Activated CD8-positive, alpha-beta T cell treated with anti-CD3 and anti-CD28 coated beads for 36 hours (primary cell): ENCODE measurements at regions not wholly inside any gene's neighbourhood (a gene's known extent, or its start where the extent isn't known, plus 50 kb on each side); places are given as distances from the start of the nearest gene placed in this dataset.

ENCODE experiments used
- ATAC-seq: fragments of 200-7000 bp; cut with Tn5 transposase; one replicate; pipeline ENCODE4 v1.10.0; 2021; ENCODE audit warnings: mild to moderate bottlenecking, moderate library complexity
- CTCF ChIA-PET: fragments of 350-600 bp; sonication (Branson Sonifier 250); formaldehyde crosslinking; loops from one replicate; lab custom pipeline; 2021; ENCODE audit warnings: antibody characterized with exemption; lab: Charles Lee
- POLR2A ChIA-PET: fragments of 350-600 bp; sonication (Branson Sonifier 250); formaldehyde crosslinking; loops from one replicate; lab custom pipeline; 2021; ENCODE audit warnings: antibody characterized with exemption; lab: Charles Lee
- DNase-seq: peaks from one replicate; pipeline ENCODE4 v3.0.0-alpha.2; 2020
- H3K27ac Mint-ChIP-seq: one replicate; pipeline ENCODE4 v1.8.0; 2021; ENCODE audit warnings: mild to moderate bottlenecking, mixed read lengths
- H3K27me3 Mint-ChIP-seq: one replicate; pipeline ENCODE4 v1.8.0; 2021; ENCODE audit warnings: mixed read lengths
- H3K36me3 Mint-ChIP-seq: one replicate; pipeline ENCODE4 v1.8.0; 2021; ENCODE audit warnings: low read depth, mixed read lengths
- H3K4me1 Mint-ChIP-seq: one replicate; pipeline ENCODE4 v1.8.0; 2021; ENCODE audit warnings: low read depth, mixed read lengths
- H3K4me3 Mint-ChIP-seq: one replicate; pipeline ENCODE4 v1.8.0; 2021; ENCODE audit warnings: mild to moderate bottlenecking, moderate library complexity, mixed read lengths
- H3K9me3 Mint-ChIP-seq: one replicate; pipeline ENCODE4 v1.8.0; 2021; ENCODE audit warnings: mixed read lengths
- intact Hi-C: fragments of 100-400 bp; cut with micrococcal nuclease; formaldehyde crosslinking; loops from one replicate; pipeline ENCODE4 v1.10.0; 2022
- TF ChIP-seq, protein P1 (sequence below): fragments of 200-600 bp; IDR thresholded peaks from one replicate; pipeline ENCODE4 v1.8.0; 2022; ENCODE audit warnings: antibody characterized with exemption, mild to moderate bottlenecking

- peak; percentile 76 for ATAC-seq
- intact Hi-C loops = loop anchor here (5.0 to 10.0 kb wide), 2 partner anchors 229 to 862 kb away; no protein-coding TSS in a partner anchor
- TF ChIP-seq, protein P1, sequence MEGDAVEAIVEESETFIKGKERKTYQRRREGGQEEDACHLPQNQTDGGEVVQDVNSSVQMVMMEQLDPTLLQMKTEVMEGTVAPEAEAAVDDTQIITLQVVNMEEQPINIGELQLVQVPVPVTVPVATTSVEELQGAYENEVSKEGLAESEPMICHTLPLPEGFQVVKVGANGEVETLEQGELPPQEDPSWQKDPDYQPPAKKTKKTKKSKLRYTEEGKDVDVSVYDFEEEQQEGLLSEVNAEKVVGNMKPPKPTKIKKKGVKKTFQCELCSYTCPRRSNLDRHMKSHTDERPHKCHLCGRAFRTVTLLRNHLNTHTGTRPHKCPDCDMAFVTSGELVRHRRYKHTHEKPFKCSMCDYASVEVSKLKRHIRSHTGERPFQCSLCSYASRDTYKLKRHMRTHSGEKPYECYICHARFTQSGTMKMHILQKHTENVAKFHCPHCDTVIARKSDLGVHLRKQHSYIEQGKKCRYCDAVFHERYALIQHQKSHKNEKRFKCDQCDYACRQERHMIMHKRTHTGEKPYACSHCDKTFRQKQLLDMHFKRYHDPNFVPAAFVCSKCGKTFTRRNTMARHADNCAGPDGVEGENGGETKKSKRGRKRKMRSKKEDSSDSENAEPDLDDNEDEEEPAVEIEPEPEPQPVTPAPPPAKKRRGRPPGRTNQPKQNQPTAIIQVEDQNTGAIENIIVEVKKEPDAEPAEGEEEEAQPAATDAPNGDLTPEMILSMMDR = peak; percentile 87
- POLR2A ChIA-PET = no interaction called here
- Mint-ChIP-seq H3K9me3 (no peaks in the 10 kb centered on the region), H3K27ac (no peak overlapping the region), H3K4me1 (no peaks in the 10 kb centered on the region), H3K27me3 (no peaks in the 10 kb centered on the region), H3K4me3 (no peak overlapping the region), H3K36me3 (no peaks in the 10 kb centered on the region)
- peak; percentile 40 for DNase-seq
- CTCF ChIA-PET = interaction anchor here (0.5 to 2.3 kb wide), 9 partner anchors 147 to 947 kb away, joined by 3 to 15 read pairs (median 3); no protein-coding TSS in a partner anchor
Observed at GRCh38 chr5:128905568-128906110, 59.6 kb upstream of the SLC27A6 start.

- TF ChIP-seq, protein P1 = no peak
- ATAC-seq = no peak
- Mint-ChIP-seq H3K36me3 (no peaks in the 10 kb centered on the region), H3K9me3 (no peaks in the 10 kb centered on the region), H3K4me3 (no peak overlapping the region), H3K27ac (no peak overlapping the region), H3K4me1 (no peaks in the 10 kb centered on the region), H3K27me3 (peaks cover 6% of the 10 kb centered on the region)
- no peak for DNase-seq
- CTCF ChIA-PET = no interaction called here
- POLR2A ChIA-PET = no interaction called here
- intact Hi-C loops = no loop called here
Observed at GRCh38 chr5:128913551-128913950, 51.7 kb upstream of the SLC27A6 start.
